GM19397 (cell line): ENCODE measurements at regions not wholly inside any gene's neighbourhood (a gene's known extent, or its start where the extent isn't known, plus 50 kb on each side); places are given as distances from the start of the nearest gene placed in this dataset.
"Not testable (repeated sequence)": the region's sequence is repeated elsewhere in the genome, so short reads cannot be mapped to it uniquely, and the experiment has no call there.

Experiments used
- ATAC-seq: cut with Tn5 transposase; IDR thresholded peaks from one replicate; pipeline ENCODE4 v1.9.1; 2021; ENCODE audit warnings: mild to moderate bottlenecking, moderate library complexity; ENCODE audit not compliant: unreplicated experiment

GRCh38 chrY:7682386-7682785, 770.8 kb upstream of the AMELY start:
- ATAC-seq = no peak

GRCh38 chrY:7681426-7681825, 769.9 kb upstream of the AMELY start:
- ATAC-seq = no peak

- no peak for ATAC-seq
Observed at GRCh38 chrY:7674465-7674864, 762.9 kb upstream of the AMELY start.

DNA sequence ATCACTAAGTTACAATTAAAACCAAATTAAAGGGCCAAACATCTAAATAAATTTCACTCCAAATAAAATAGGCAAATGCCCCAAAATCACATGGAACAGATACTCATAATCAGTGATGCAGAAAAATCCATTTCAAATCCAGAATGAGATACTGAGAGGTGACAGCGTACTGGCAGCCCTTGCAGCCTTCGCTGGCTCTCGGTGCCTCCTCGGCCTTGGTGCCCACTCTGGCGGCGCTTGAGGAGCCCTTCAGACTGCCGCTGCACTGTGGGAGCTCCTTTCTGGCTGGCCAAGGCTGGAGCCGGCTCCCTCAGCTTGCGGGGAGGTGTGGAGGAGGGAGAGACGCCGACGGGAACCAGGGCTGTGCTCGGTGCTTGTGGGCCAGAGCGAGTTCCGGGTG, 761.2 kb upstream of the AMELY start:
- no peak for ATAC-seq

- no peak for ATAC-seq
Observed at GRCh38 chrY:7663261-7663660, 751.7 kb upstream of the AMELY start.

GRCh38 chrY:7659047-7659446, 747.5 kb upstream of the AMELY start:
- no peak for ATAC-seq

- no peak for ATAC-seq
Observed at GRCh38 chrY:7656596-7656995, 745.0 kb upstream of the AMELY start.

DNA sequence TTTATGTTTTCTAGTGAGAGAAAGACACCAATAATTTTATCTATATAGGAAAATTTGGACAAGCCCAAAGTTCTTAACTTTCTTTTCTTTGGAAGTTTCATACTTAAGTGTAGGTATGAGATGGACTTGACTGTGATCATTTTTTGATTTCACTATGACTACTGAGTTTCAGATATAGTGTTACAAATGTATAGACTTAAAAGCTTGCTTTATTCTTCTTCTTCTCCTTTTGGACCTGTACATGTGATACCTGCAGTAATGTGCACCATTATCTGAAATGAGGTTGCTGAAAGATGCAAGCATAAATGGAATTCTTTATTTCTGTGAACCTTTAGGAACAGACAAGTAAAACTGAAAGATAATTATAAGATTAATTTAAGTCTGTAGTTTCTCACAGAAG, 743.4 kb upstream of the AMELY start:
- ATAC-seq = no peak

DNA sequence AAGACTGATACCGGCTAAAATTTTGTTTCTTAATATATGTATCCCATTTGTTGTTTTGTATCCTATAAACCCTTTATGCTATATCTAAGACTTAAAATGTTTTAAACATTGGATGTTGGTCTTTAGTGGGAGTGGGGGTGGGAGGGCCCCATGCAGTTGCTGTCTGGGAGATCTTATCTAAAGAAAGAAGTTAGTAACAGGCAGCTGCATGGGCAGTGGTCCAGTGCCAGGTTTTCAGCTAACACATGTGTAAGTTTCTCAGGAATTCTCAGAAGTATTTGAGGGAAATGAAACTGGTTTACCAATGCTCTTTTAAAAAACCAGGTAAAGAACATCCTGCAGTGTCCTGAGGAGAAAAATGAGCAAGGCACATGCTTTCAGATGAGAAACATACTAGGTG, 738.3 kb upstream of the AMELY start:
- not testable (repeated sequence) for ATAC-seq
